ENCODE measurements at regions not wholly inside any gene's neighbourhood (a gene's known extent, or its start where the extent isn't known, plus 50 kb on each side); places are given as distances from the start of the nearest gene placed in this dataset.
"Not testable (repeated sequence)": the region's sequence is repeated elsewhere in the genome, so short reads cannot be mapped to it uniquely, and the experiment has no call there.

DNA sequence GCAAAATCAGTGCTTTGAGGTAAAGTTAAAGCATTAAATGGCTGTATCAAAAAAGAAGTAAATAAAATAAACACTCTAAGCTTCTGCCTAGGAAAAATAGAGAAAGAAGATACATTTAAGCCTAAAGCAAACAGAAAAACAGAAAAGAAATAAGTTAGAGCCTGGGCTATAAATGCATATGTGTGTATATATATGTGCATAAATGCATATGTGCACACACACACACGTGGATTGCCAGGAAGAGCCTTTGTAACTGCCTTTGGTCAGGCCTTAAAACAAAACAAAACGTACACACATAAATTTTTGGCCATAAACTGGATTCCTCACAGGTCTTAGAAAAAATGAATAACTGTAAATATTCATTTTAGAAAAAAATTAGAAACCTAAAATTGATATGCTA, 925.8 kb downstream of the MRPL39 start:
- no peak for DNase-seq

DNA sequence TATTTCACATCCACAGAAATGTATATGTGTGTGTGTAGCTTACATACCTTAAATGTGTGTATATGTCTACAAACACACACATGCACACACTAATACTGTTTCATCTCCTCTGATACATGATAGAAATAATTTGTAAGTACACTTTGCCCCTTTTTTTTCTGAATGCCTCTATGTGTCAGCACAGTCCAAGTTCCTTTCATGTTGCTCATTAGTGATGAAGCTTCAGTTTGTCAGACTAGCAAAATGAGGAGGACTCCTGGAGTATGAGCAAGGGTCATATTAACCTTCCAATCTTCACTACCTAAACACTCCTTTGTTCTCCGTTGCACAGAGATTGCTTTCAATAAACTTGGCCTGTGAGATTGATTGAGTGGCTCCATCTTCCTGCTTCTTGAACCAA, 935.4 kb downstream of the MRPL39 start:
- no peak for DNase-seq

DNA sequence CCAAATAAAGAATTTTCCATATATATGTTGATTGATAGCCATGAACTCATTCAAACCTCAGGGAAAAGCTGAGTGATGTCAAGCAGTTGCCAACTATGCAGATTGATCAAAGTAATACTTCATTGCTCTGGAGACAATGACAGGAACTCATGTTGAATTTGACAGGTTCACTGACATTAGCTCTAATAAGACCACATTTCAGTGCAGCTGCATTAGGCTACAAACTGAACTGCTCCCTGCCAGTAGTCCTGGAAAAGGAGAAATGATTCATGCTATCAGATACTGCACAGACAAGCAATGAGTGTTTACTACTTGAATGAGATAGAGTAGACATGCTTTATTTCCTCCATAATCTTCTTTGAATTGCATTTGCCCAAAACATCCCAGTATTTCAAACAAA, 948.4 kb downstream of the MRPL39 start:
- DNase-seq: no peak

DNA sequence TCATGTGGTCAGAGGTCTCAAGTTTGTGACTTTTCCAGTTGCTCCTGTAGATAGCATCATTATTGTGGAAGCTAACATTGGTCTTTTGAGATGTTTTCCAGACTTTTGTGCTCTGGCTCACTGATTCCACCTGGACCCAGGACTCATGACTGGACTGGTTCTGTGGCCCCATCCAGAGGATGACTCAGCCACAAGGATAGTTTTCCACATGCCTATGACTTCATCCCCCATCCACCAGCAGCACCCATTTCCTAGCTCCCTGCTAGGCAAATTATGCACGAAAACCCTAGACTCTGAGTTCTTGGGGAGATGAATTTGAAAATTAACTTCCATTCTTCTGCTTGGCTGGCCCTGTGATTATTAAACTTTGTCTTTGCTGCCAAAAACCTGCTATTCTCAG, 949.3 kb downstream of the MRPL39 start:
- DNase-seq: no peak

DNA sequence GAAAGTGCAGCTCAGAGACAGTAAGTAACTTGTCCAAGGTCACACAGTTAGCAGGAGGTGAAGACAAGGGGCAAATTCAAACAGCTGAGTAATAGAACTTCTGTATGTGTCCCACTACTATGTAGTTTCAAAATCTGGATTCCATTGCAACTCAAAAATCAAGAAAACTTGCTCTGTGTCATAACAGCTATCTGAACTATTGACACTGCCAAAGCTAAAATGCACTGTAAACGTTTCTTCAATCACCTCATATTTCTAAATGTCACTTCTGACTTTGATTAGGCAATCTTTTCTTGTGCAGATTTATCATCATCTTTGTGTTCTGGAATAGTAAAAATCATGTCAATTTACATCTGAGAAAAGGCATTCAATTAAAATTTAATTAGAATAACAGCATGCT, 957.6 kb downstream of the MRPL39 start:
- no peak for DNase-seq

DNA sequence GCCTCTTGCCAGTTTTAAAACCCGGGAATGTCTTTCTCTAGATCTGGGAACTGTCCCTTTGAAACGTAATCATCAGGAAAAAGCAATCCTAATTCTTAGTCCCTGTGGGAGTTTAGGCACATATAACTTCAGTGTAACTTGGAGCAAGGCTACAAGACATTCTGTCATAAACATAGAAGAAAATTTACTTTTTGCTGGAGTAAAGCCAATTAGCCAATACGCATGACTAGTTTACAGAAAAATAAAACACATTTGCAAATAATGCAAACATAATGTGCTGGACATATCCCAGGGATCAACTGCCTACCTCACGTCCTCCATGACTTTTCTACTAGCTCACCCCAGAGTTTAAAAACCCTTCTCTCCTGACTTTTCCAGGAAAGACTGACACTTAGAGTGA, 970.6 kb downstream of the MRPL39 start:
- no peak for DNase-seq

DNA sequence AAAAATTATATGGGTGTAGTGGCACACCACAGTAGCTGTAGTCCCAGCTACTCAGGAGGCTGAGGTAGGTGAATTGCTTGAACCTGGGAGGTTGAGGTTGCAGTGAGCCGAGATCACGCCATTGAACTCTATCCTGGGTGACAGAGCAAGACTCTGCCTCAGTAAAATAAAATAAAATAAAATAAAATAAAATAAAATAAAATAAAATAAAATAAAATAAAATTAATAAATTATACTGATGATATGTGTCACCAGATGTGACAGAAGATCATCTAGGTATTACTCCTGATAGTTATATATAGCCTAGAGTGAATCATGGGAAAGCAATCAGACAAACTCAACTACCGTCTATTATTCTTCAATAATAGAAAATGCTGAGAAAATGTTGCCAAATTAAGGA, 972.5 kb downstream of the MRPL39 start:
- DNase-seq: no peak

DNA sequence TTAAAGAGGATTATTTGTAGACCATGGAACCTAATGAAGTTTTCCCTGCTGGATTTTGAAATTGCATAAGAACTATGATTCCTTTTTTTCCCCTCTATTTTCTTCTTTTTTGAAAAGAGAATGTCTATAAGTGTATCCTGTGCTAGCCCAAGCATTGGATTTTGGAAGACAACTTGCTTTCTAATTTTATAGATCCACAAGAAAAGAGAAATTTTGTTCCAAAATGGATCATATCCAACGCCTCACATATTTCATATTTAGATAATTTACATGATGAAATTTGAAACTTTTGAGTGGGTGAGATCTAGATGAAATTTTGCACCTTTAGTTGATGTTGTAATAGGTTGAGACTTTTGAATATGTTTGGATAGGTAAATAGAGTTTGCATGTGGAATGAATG, 978.7 kb downstream of the MRPL39 start:
- DNase-seq: no peak

DNA sequence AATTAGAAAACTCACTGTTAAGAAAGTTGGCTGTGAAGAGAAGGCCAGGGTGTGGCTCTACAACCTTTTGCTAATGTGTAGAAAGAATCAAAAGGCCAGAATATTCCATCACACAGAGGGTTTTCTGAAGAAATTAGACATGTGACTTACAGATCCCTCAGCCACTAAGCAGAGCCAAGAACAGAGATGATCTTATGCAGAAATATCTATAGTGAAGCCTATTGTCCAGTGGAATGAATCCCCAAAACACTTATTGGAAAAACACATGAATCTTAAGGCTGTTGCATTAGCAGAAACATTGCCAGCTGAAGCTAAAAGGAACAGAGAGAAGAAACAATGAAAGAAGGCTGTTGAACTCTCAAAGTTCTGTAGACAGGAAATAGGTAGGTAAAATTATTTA, 979.2 kb downstream of the MRPL39 start:
- no peak for DNase-seq

DNA sequence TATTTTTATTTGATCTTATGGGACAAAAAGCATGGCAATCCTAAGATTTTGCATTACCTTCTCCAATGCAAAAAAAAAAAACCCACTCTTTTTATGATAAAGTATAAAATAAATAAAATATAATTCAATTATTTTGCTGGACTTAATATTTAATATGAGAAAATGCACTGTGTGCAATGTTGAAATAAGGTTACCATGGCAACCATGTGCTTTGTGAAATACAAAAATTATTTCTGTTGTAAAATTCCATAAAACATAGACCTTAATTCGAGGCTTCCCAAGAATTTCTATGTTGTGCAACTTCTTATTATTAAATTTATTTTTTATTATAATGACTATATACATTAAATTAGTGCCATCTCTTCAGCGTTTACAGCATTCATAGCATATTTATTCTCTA, 989.5 kb downstream of the MRPL39 start:
- DNase-seq: no peak

DNA sequence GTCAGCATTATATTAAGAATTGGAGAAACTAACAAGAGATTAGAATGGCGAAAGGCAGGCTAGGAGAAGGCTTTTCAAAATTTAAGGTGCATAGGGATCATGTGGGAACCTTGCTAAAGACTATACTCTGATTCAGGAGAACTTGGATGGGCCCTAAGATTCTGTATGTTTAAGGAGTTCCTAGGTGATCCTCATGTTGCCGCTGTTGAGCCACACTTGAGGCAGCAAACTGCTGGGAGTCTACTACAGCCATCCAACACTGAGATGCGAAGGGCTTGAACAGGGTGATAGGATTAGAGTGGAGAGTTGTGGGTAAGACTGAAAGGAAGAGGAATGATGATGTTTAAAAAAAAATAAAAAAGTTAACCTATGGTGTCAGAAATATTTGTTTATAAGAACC, 1013.2 kb downstream of the MRPL39 start:
- no peak for DNase-seq

DNA sequence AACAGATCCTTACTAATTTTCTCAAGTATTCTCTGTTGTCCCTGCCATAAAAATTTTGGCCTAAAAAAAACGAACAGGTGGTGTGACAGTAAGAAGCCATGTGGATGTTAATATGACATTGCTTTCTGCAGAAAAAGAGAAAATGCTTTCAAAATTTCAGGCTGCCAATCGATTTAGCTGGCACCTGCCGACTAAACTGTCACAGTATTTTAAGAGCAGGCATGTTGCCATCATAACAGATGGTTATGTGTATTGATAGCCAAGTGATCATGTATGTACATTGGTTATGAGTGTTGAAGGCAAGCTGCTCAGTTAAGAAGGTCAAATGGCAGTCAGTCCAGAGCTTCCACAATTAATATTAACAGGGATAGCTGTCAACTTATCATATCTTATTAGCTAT, 1017.0 kb downstream of the MRPL39 start:
- DNase-seq: no peak

DNA sequence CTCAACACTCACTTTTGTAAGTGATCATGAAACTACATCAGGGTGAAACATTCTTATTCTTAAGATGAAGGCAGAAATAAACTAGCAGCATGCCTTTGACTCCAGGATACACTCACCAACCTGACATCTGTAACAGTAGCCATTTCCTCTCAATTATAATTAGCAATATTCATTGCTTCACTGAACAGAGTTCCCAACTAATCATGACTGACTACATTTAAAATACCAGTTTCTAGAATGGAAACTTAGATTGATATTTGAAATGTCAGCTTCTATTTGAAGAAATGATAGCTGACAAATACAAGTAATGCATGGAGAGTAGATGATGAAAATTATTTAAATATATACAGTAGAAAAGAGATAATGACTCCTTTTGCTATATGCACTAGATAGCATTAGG, 1023.8 kb downstream of the MRPL39 start:
- DNase-seq: no peak

DNA sequence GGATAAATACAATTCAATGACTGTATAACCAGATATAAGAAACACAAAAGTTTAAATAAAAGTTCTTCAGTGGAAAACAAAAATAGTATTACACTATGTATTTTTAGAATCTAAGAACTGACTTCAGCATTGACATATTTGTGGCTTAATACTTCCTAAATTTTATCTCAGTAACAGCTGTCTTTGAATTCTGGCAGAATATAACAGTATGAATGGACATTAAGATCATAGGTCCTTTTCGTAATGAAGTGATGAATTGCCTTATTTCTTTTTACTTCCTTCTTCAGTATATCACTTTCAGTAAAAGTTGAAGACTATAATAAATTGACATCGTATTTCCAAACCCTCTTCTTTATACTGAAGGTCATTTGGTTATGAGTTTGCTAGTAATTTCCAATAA, 1030.0 kb downstream of the MRPL39 start:
- no peak for DNase-seq

DNA sequence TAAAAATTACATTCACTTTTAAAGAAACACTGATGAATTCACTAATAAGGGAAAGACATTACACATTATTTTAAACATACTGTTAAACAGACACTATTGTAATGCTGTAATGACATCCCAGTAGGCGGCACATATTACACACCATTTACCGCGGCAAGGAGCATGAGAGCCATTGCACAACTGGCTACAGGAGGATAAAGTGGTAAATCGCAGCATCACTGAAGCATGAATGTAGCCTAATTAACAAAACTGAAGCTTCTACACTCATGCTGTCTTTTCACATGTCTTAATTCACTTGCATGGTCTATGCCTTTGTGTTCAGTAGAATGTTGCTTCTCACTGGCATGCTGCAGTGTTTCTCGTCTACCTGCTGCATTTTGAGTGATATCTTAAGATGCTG, 1046.0 kb downstream of the MRPL39 start:
- DNase-seq: no peak

DNA sequence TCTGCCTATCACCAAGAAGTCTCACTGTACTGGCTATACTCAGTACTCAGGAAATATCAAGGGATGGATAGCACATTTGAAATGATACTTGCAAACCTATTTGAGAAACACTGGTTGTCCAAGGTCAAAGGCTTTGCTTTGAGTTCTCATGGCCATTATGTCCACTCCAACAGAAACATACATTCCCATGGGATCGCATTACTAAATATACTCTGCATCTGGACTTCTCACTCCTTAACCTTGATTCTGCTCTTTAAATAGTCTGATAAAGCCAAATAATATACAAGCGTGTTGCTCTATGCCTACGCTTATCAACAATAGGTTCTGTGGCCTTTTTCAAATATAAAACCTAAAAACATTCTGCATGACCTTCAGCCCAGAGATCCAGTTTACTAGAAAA, 1054.8 kb downstream of the MRPL39 start:
- DNase-seq: no peak

DNA sequence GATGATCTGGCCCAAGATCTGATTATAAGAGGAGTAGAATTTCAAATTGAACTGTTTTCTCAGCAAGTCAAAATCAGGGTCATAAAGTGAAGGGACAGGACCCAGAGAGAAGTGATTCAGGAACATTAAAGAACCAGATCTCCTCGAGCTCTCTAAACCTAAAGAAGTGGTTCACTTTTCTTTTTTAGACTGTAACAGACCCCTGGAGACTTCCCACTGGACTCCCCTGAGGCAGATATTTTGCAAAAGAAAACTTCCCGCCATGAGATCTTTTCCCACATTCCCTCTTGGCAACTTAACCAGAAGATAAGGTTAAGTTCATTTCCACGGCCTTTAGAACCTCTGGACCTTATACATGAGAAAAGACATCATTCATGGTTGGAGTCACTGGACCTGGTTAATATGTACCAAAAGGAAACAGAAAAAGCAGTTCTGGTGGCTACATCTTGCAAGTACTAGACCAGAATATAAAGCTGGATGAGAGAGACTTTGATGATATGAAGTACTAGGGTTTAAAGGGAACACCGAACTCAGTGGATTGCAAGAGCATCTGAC, 1061.4 kb downstream of the MRPL39 start:
- DNase-seq: no peak

DNA sequence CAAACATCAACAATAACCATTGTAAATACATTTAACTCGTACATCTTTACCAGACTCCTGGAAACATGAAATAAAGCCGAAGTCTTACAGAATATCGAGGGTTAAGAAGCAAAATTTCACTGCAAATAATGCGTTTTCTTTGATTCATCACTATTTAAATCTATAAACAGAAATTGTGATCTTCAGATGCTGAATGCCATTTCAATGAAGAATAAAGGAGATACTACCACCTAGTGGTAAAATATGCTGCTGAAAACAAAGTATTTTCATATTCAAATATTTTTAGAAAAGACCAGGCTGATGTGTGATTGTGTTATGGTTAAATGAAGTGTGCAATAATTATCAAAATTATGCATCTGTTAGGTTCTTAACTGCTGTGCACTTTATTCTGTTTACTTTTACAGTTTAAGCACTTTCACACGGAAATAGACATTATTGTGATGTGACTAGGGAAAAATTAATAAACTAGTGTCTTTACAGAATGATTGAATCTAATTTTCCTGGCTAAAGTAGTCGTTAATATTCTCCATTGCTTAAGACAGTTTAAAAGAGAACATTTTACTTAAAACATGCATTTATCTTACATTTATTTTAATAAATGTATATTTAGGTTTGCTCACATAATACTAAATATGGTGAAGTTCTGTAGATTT, 1093.1 kb downstream of the MRPL39 start:
- DNase-seq: peak in 1 of 6 experiments; percentile 20

DNA sequence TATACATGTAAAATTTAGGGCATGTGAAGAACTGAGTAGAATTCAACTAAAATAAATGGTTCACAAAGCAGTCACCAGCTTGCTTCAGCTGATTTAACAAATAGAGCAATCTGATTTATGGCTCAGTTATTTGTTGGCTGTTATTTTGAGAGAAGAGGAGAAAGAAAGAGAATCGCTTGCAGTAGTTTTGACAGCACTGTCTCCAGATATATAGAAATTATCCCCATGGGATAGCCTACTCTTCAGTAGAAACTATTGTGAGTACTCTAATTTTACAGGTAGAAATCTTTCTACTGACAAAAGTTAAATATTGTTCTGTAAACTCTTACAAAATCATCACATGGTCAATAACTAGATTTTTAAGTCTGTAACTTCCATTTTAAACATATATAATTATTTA, 1098.2 kb downstream of the MRPL39 start:
- DNase-seq: no peak

DNA sequence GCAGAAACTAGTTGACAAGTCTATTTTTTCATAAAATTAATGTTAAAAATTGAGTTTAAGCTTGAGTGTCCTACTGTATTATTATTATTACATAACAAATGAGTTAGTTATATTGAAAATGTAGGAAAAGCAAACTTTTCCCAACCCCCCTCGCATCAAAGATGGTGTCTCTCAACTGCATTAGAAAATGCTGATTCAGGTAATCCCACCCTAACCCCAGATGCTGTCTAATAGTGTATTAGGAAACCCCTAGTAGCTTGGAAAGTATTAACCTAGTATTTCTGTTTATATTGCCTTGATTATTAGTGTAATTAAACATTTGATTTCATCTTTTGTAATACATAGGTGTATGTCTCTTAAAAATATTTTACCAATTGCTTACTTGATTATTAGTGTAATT, 1120.3 kb downstream of the MRPL39 start:
- DNase-seq: no peak

DNA sequence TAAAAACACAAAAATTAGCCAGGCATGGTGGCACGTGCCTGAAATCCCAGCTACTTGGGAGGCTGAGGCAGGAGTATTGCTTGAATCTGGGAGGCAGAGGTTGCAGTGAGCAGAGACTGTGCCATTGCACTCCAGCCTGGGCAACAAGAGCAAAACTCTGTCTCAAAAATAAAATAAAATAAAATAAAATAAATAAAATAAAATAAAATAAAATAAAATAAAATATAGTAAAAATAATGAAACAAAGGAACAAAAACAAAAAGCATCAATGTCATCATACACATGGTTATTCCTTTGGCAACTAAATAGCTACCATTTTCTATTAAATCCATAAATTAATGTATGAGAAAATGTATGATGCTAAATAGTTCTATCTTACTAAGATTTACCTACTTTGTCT, 1123.9 kb downstream of the MRPL39 start:
- DNase-seq: not testable (repeated sequence)

DNA sequence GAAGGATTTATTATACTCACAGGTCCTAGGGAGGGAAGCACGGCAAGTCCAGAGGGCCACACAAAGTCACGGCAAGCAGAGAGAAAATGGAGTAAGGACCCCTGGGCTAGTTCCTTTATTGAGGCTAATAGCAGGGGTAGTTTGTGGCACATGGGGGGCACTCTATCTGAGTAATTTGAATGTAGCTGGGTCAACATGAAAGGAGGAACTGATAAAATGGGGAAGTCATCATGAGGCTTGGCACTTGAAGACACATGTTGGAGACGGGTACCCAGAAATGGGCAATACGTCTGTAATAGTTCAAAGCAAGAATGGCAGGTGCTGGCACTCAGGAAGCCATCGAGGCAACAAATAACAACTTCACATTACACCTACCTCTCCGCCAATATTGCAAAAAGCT, 1136.4 kb downstream of the MRPL39 start:
- no peak for DNase-seq

DNA sequence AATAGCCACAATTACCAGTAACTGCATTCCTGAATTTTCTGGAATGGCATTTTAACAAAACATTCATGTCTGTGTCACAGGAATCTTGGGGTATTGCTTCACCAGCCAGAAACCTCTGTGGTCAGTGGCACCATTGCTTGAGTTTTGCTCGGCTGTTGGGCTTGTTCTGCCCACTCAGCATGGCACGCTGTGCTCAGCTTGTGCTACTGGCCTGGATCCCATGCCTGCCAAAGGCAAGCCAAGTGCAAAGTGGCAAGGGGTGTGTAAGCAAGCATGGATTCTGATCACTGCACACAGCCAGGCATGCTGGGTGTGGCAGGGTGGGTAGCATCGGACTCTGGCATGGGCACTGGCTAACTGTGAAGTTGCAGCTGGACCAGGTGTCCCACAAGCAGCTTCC, 1150.9 kb downstream of the MRPL39 start:
- DNase-seq: no peak

DNA sequence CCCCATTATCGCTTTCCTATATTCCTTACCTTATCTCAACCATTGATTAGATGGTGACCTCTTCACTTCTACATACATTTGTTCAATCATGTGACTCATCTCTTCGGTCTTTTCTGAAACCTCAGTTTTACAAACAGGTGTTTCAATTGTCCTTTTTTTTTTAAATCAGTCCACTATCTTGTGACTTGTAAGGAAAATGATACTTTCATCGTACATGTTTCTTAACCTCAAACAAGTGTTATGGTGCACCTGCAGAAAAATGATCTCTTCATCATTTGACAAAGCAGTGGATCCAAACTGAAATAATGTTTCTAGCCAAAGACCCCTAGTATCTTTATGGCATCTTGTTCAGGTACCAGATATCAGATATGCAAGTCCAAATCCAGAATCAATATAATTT, 1157.2 kb downstream of the MRPL39 start:
- DNase-seq: no peak

DNA sequence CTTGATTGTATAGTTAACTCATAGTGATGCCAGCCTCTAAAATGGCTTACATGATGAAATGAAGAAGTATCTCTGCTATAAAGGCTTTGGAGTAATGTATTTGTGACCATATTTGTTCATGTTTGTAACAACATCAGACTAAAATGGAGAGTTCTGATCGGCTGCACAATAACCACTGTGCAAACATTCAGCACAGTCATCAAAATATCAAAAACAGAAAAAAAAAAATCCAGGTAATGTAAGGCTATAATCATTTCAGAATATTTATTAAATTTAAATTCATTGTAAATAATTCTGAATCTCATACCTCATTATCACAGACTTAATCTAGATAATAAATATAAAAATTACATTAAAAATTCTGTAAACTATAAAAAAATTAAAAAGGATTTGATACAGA, 1161.8 kb downstream of the MRPL39 start:
- no peak for DNase-seq

DNA sequence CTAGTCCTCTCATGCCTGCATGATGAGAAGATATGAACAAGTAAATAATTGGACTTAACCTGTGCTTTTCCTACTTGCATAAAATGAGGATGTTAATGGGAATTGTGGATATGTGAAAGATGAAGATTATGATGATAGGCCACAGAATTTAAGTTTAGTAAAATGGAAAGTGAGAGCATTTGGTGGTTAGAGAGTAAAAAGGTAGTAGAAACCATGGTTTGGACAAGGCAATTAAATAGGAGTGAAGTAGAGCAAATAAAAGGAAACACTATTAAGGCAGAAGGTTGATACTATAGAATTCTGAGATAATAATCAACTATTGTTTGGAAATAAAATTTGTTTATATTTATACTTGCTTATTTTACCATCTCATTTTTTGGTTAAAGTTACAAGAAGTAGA, 1162.5 kb downstream of the MRPL39 start:
- no peak for DNase-seq
